ENCODE measurements at regions not wholly inside any gene's neighbourhood (a gene's known extent, or its start where the extent isn't known, plus 50 kb on each side); places are given as distances from the start of the nearest gene placed in this dataset.

DNA sequence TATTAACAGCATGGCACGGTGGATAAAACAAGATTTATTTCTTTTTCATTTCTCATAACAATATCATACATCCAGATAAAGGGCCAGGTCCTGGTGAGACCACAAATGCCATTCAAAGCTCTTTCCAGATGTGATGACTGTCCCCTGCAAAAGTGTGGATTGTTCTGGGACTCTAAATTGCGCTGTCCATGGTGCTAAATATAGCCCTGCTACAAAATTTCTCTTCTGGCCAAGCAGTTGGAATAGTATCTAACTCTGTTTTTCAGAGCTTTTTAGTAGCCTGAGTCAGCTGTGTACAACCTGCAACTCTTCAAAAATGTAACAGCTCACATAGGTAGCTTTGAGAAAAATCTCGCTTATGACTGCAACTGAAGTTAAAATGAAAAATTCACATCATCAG is 115.8 kb downstream of the MANEA start:
- TF ChIP-seq, protein P1, sequence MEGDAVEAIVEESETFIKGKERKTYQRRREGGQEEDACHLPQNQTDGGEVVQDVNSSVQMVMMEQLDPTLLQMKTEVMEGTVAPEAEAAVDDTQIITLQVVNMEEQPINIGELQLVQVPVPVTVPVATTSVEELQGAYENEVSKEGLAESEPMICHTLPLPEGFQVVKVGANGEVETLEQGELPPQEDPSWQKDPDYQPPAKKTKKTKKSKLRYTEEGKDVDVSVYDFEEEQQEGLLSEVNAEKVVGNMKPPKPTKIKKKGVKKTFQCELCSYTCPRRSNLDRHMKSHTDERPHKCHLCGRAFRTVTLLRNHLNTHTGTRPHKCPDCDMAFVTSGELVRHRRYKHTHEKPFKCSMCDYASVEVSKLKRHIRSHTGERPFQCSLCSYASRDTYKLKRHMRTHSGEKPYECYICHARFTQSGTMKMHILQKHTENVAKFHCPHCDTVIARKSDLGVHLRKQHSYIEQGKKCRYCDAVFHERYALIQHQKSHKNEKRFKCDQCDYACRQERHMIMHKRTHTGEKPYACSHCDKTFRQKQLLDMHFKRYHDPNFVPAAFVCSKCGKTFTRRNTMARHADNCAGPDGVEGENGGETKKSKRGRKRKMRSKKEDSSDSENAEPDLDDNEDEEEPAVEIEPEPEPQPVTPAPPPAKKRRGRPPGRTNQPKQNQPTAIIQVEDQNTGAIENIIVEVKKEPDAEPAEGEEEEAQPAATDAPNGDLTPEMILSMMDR (IDR thresholded peaks at IDR 0.05; ENCODE audit: insufficient read depth, low read depth, low read length), result no peak
- no peak for TF ChIP-seq EZH2 (IDR thresholded peaks at IDR 0.05; ENCODE audit: insufficient read depth, low read length)

All from astrocyte (in vitro differentiated cells and primary cell).